Calu3 (cell line): ENCODE measurements at regions not wholly inside any gene's neighbourhood (a gene's known extent, or its start where the extent isn't known, plus 50 kb on each side); places are given as distances from the start of the nearest gene placed in this dataset.
"Not testable (repeated sequence)": the region's sequence is repeated elsewhere in the genome, so short reads cannot be mapped to it uniquely, and the experiment has no call there.

Source experiments
- BruUV-seq: library from RNA; stranded (reverse); fragments of 400-500 nt; replicated peaks from 2 replicates; lab custom pipeline; 2021; lab: Mats Ljungman, UMichigan
- CTCF ChIA-PET: fragments of 300-600 bp; sonication (Branson Sonifier 250); formaldehyde crosslinking; loops from one replicate; lab custom pipeline; 2022; ENCODE audit warnings: antibody characterized with exemption; lab: Charles Lee
- DNase-seq: peaks from one replicate; pipeline ENCODE4 v3.0.0; 2022
- H3K27ac Mint-ChIP-seq: one replicate; pipeline ENCODE4 v1.8.0; 2022; ENCODE audit warnings: mixed read lengths; ENCODE audit not compliant: unreplicated experiment
- H3K27me3 Mint-ChIP-seq: one replicate; pipeline ENCODE4 v1.8.0; 2022; ENCODE audit warnings: mixed read lengths; ENCODE audit not compliant: unreplicated experiment
- H3K36me3 Mint-ChIP-seq: one replicate; pipeline ENCODE4 v1.8.0; 2022; ENCODE audit warnings: mild to moderate bottlenecking, moderate library complexity, mixed read lengths; ENCODE audit not compliant: insufficient read depth, unreplicated experiment
- H3K4me1 Mint-ChIP-seq: one replicate; pipeline ENCODE4 v1.8.0; 2022; ENCODE audit warnings: mild to moderate bottlenecking, low read depth, mixed read lengths; ENCODE audit not compliant: unreplicated experiment
- H3K4me3 Mint-ChIP-seq: one replicate; pipeline ENCODE4 v1.8.0; 2022; ENCODE audit warnings: mild to moderate bottlenecking, low read depth, moderate library complexity, mixed read lengths; ENCODE audit not compliant: unreplicated experiment
- H3K9me3 Mint-ChIP-seq: one replicate; pipeline ENCODE4 v1.8.0; 2022; ENCODE audit warnings: low read depth, mixed read lengths; ENCODE audit not compliant: unreplicated experiment
- CTCF ChIP-seq: fragments of 200-600 bp; IDR thresholded peaks from one replicate; pipeline ENCODE4 v1.8.0; 2022; ENCODE audit warnings: antibody characterized with exemption; ENCODE audit not compliant: unreplicated experiment
- intact Hi-C: fragments of 100-400 bp; cut with micrococcal nuclease; formaldehyde crosslinking; loops from one replicate; pipeline ENCODE4 v1.10.0; 2022; ENCODE audit not compliant: unreplicated experiment

DNA sequence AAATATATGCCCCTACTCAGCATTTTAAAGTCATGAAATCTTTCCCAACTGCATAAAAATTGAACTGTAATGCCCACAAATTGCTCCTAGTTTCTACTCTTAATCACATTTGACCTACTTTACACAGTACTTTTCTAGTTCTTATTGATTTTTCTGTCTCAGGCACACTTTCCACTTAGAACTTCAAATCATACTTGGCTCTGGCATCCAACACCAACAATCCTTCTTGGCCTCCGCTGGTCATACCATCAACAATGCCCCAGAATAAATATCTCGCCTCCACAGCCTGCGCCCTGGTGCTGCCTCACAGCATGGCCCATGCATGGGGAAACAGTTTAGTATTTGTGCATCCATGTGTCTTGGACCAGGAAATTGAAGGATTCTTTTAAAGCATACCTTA, 107.5 kb upstream of the SYT10 start:
- H3K27me3 Mint-ChIP-seq: no peaks in the 10 kb centered on the region
- no TSS peak for BruUV-seq
- H3K27ac Mint-ChIP-seq: no peak overlapping the region
- no peak overlapping the region for H3K4me3 Mint-ChIP-seq
- no peak for DNase-seq
- H3K4me1 Mint-ChIP-seq: peaks cover 8% of the 10 kb centered on the region
- H3K36me3 Mint-ChIP-seq: no peaks in the 10 kb centered on the region
- peaks cover 3% of the 10 kb centered on the region for H3K9me3 Mint-ChIP-seq
- CTCF ChIA-PET: no interaction called here
- TF ChIP-seq CTCF: no peak
- intact Hi-C loops: no loop called here

DNA sequence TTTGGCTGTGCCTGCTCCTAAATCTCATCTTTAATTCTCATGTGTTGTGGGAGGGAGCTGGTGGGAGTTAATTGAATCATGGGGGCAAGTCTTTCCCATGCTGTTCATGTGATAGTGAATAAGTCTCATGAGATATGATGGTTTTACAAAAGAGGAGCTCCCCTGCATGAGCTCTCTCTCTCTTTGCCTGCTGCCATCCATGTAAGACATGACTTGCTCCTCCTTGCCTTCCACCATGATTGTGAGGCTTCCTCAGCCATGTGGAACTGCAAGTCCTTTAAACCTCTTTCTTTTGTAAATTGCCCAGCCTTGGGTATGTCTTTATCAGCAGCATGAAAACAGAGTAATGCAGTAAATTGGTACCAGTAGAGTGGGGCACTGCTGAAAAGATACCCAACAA, 110.6 kb upstream of the SYT10 start:
- H3K9me3 Mint-ChIP-seq, H3K4me3 Mint-ChIP-seq, CTCF ChIA-PET, BruUV-seq, H3K36me3 Mint-ChIP-seq, DNase-seq, intact Hi-C loops, H3K4me1 Mint-ChIP-seq, H3K27me3 Mint-ChIP-seq, H3K27ac Mint-ChIP-seq: not testable (repeated sequence)

GRCh38 chr12:33551006-33551405, 111.4 kb upstream of the SYT10 start:
- H3K9me3 Mint-ChIP-seq: peaks cover 6% of the 10 kb centered on the region
- H3K27ac Mint-ChIP-seq: no peak overlapping the region
- no TSS peak for BruUV-seq
- intact Hi-C loops: no loop called here
- DNase-seq: no peak
- peaks cover 8% of the 10 kb centered on the region for H3K4me1 Mint-ChIP-seq
- H3K36me3 Mint-ChIP-seq: no peaks in the 10 kb centered on the region
- no peaks in the 10 kb centered on the region for H3K27me3 Mint-ChIP-seq
- CTCF ChIA-PET: no interaction called here
- TF ChIP-seq CTCF: no peak
- no peak overlapping the region for H3K4me3 Mint-ChIP-seq

GRCh38 chr12:33555128-33555527, 115.5 kb upstream of the SYT10 start:
- CTCF ChIA-PET: no interaction called here
- H3K4me1 Mint-ChIP-seq: no peaks in the 10 kb centered on the region
- H3K36me3 Mint-ChIP-seq: no peaks in the 10 kb centered on the region
- TF ChIP-seq CTCF: no peak
- DNase-seq: no peak
- intact Hi-C loops: no loop called here
- H3K27ac Mint-ChIP-seq: no peak overlapping the region
- H3K4me3 Mint-ChIP-seq: no peak overlapping the region
- no peaks in the 10 kb centered on the region for H3K27me3 Mint-ChIP-seq
- peaks cover 4% of the 10 kb centered on the region for H3K9me3 Mint-ChIP-seq
- no TSS peak for BruUV-seq

DNA sequence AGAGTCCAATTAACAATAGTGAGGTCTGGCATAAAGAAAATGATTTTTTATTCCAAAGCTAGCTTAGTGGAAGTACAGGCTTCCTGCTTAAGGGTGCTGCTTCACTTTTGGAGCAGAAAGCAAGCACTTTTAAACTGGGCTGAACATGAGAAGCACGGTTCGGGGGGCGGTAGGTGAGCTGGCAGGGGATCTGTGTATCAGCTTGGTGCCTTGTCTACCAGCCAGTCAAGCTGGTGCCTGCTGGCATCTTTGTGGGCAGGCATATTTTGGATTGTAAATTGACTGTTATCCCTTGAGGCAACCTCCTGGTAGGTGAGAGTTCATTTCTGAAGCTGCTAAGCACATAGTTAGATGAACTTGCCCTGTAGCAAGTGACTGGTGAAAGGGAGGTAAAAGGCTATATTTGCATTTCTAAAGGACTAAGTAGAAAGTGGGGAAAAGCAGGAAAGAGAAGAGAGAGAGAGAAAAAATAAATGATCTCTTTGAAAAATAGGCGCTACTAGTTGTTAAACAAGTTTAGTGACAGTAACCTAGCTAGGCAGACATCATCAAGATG, 121.1 kb upstream of the SYT10 start:
- no peaks in the 10 kb centered on the region for H3K27me3 Mint-ChIP-seq
- CTCF ChIA-PET: no interaction called here
- DNase-seq: no peak
- TF ChIP-seq CTCF: no peak
- H3K4me3 Mint-ChIP-seq: no peak overlapping the region
- H3K27ac Mint-ChIP-seq: no peak overlapping the region
- intact Hi-C loops: no loop called here
- no peaks in the 10 kb centered on the region for H3K4me1 Mint-ChIP-seq
- BruUV-seq: no TSS peak
- H3K9me3 Mint-ChIP-seq: peaks cover 8% of the 10 kb centered on the region
- no peaks in the 10 kb centered on the region for H3K36me3 Mint-ChIP-seq
